ENCODE measurements at regions not wholly inside any gene's neighbourhood (a gene's known extent, or its start where the extent isn't known, plus 50 kb on each side); places are given as distances from the start of the nearest gene placed in this dataset.

GRCh38 chr2:104938231-104938941 lies 84.5 kb downstream of the POU3F3 start:
- TF ChIP-seq CTCF (conservative IDR thresholded peaks at IDR 0.05), result no peak
- Histone ChIP-seq H3T11ph (ENCODE audit: low read length) (no peak overlapping the region), H2BK12ac (ENCODE audit: insufficient read length, low read depth, low read length) (no peak overlapping the region), H3K4me1 (ENCODE audit: insufficient read depth, low read length) (no peaks in the 10 kb centered on the region), H2BK120ac (ENCODE audit: low read depth, low read length, poor library complexity, severe bottlenecking) (no peak overlapping the region), H3K14ac (ENCODE audit: insufficient read depth, low read length) (no peak overlapping the region), H3K27ac (ENCODE audit: insufficient read length, low read depth, low read length) (no peak overlapping the region), H3K18ac (ENCODE audit: insufficient read length, low read depth, low read length) (no peak overlapping the region), H3K79me2 (ENCODE audit: insufficient read depth, low read length) (no peaks in the 10 kb centered on the region), H2AK5ac (ENCODE audit: insufficient read length, low read length) (no peak overlapping the region), H4K5ac (ENCODE audit: insufficient read length, low read depth, low read length) (no peak overlapping the region), H4K91ac (ENCODE audit: insufficient read length, low read depth, low read length) (no peak overlapping the region), H3K9me3 (ENCODE audit: control insufficient read depth, low read depth, low read length) (no peaks in the 10 kb centered on the region), H3K4me2 (ENCODE audit: insufficient read depth, insufficient read length, low read length) (no peak overlapping the region), H3K56ac (ENCODE audit: insufficient read length, low read depth, low read length) (no peak overlapping the region), H3K79me1 (ENCODE audit: insufficient read depth, low read depth, low read length, poor library complexity, severe bottlenecking) (no peaks in the 10 kb centered on the region), H4K20me1 (ENCODE audit: control insufficient read depth, insufficient read depth, insufficient read length) (no peaks in the 10 kb centered on the region), H4K8ac (replicated peaks; ENCODE audit: insufficient read length, low read depth, low read length) (no peak overlapping the region), H2BK20ac (ENCODE audit: low read depth, low read length, poor library complexity, severe bottlenecking) (no peak overlapping the region), H3K27me3 (ENCODE audit: insufficient read depth, low read length) (no peaks in the 10 kb centered on the region), H2BK5ac (ENCODE audit: insufficient read length, low read length) (no peak overlapping the region), H3K23me2 (ENCODE audit: insufficient read length, low read depth, low read length, poor library complexity, severe bottlenecking) (no peaks in the 10 kb centered on the region), H3K4ac (ENCODE audit: low read depth, low read length) (no peak overlapping the region), H3K23ac (ENCODE audit: insufficient read length, low read depth, low read length) (no peak overlapping the region), H3K9ac (ENCODE audit: extremely low read depth, insufficient read length, low read length) (no peak overlapping the region), H2AFZ (ENCODE audit: low read length) (no peak overlapping the region), H2BK15ac (ENCODE audit: low read depth, low read length) (no peak overlapping the region)
- H3K9me3 Mint-ChIP-seq, result no peaks in the 10 kb centered on the region
- H3K4me3 Mint-ChIP-seq, result no peak overlapping the region
- H3K27ac Mint-ChIP-seq, result no peak overlapping the region
- no peaks in the 10 kb centered on the region for H3K36me3 Mint-ChIP-seq (ENCODE audit: insufficient read depth in 1 of 3, low read depth in 3 of 3)
- peaks cover 9 to 11% of the 10 kb centered on the region in 2 experiments for H3K4me1 Mint-ChIP-seq
- no CpG with 5 or more reads among the region's 10 CpGs for WGBS (ENCODE audit: extremely low coverage, insufficient read length, low lambda C conversion rate)
- H3K27me3 Mint-ChIP-seq (ENCODE audit: low read depth), result no peaks in the 10 kb centered on the region; the same call in none of the 2 replicates
- DNase-seq, result no peak
